Stimulated activated CD4-positive, alpha-beta T cell treated with anti-CD3 and anti-CD28 coated beads, Interleukin-15, amount 100 ng/mL, for 24 hours (primary cell): ENCODE measurements at regions not wholly inside any gene's neighbourhood (a gene's known extent, or its start where the extent isn't known, plus 50 kb on each side); places are given as distances from the start of the nearest gene placed in this dataset.

Source experiments
- DNase-seq: peaks from one replicate; pipeline ENCODE4 v3.0.0-alpha.2; 2020

DNA sequence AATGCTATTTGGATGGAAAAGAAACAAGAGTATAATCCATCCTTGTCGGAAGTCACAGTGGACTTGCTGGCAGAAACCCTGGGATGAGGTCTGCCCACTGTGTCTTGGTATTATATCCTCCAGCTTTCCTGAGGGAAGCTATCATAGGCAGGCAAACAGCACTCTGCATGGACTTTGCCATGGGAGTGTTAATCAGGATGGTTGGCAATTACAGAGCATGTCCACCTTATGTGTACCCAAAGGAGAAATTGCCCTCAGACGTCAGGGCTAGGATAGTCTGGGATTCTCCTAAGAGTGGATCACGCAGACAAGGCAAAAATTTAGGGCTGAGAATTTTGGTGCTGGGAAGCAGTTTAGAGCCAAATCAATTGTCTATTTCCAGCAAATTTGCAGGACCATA, 184.9 kb upstream of the ESRRG start:
- no peak for DNase-seq

DNA sequence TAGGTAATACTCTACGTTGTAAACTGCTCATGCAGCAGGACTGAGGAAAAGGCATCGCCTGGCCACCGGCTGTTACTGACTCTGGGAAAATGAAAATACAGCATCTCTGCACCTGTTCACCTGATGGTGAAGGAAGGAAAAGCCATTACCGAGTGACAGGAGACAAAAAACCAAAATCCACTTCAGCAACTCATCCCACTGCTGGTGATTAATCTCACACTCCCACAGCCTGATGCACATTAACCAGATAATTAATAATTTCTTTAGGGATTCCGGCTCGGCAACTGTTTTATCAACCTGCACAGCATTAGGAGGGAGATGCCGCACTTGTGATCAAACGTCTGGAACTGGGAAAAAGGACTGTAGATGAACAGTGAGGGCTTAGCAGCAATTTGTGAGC, 183.9 kb upstream of the ESRRG start:
- no peak for DNase-seq

DNA sequence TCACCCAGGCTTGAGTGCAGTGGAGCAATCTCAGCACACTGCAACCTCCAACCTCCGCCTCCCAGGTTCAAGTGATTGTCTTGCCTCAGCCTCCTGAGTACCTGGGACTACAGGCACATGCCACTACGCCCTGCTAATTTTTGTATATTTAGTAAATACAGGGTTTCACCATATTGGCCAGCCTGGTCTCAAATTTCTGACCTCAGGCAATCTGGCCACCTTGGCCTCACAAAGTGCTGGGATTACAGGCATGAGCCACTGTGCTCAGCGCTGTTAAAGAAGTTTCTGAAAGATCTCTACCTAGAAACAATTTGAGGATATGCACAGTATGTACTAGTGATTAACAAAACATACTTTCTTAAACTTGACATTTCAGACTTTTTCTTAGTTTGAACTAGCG, 182.6 kb upstream of the ESRRG start:
- no peak for DNase-seq

DNA sequence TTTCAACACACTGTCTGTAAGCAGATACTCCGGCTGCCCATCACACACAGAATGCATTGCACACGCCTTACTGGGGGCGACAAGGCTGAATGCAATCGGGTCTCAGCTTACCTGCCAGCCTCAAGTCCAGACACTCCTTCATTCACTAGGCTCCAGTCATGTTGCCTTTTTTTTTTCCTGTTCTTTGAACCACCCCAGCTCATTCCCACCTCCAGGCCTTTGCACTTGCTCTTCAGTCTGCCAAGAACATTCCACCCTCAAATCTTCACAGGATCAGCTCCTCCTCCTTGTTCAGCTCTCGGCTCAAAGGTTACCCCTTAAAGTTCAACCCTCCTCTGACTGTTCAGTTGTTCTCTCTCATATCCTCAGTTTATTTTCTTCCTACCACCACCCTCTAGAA, 181.9 kb upstream of the ESRRG start:
- DNase-seq, result no peak

DNA sequence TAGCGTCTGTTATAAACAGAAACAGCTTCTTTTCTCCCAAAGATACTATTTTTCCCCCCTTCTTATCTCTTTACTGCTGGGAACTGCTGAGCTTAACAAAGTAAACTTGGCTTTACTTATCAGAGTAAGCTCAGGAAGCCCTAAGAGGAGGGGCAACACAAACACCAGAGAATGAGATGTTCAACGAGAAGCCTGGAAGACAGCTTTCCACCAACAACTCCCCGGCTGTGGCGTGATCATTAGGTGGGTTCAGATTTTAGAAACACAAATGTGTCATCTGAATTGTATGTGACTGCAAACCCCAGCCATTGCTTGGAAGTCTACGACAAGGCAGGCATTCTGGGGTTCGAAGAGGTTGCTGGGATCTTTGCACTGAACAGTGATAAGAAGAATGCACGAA, 181.2 kb upstream of the ESRRG start:
- DNase-seq, result no peak

DNA sequence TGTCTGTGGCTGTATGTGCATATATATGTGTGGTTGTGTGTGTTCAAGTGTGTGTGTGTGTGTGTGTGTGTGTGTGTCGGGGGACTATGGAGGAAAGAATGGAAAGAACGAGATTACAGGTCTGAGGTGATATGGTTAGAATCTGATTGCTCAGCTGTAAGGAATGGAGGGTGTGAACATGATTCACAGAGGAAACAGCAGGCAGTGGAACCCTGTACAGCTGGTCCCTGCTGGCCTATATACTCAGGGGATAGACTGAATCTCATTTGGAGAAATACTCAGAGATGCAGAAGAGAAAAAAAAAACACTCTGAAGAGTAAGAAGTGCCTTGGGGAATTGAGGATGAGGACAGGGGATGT, 180.1 kb upstream of the ESRRG start:
- DNase-seq, result no peak

DNA sequence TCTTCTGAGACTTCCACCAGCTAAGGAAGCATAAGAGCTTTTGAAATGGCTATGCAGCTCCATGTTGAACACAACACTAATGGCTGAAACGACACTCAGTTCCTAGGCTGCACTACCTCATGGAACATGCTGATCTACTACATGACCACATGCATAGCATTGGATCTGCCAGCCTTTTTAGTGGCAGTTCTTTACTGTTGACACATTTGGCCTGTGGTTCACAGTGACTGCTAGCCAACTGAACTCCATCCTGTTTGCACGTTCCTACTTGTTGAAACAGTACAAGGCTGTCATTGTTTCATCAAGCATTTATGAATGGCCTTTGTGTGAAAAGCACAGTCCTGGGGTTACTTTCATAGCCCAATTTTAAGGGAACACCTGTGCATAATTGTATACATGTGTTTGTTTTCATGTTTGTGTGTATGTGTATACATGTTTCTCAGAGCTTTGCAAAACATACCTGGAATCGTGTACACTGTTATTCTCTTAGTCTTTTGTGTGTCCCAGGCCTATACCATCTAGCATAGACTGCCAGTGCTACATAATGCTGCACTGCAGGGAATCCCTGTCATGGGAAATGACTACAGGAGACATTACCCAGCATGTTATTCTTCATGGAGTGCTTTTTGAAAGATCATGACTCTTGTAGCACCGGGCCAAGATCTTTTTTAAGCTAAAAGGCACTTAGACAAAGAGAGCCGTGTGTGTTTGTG, 179.6 kb upstream of the ESRRG start:
- DNase-seq, result no peak

DNA sequence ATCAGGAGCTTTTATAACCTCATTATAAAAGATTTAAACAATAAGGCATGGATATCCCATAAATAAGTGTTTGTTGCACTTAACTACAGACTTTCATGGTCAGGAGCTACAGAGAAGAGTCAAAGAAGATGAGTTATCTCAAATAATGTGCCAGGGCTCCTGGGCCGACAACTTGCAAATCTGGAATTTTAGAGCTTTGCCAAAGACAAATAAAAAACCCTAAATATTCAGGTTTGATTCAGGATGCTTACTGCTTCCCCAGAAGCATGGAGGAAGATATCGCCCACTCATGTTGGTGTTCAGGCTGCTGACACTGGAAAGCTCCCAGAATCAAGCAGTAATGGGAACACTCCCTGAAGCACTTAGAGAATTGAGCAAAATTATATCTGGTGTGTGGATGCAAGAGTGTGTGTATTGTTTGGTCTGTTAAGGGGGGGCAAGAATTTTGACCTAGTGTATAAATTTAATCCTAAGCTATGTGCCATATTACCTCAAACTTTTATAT, 176.9 kb upstream of the ESRRG start:
- no peak for DNase-seq

DNA sequence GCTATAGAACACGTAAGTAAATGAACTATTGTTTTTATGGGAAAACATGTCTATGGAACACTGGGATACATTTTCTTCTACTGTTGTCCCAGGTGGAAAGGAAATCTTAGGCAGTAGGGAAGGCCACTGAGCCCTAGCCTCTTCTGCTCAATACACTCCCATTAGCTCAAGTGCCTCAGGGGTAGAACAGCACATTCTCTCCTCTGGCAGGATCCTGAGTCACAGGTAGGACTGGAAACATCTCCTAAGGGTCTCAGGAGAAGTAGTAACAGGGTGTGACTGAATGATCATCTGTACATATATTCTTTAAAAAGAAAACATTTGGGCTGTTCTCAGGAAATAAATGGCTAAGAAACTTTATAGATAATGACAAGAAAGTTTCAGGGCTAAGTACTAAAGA, 175.6 kb upstream of the ESRRG start:
- DNase-seq, result no peak

DNA sequence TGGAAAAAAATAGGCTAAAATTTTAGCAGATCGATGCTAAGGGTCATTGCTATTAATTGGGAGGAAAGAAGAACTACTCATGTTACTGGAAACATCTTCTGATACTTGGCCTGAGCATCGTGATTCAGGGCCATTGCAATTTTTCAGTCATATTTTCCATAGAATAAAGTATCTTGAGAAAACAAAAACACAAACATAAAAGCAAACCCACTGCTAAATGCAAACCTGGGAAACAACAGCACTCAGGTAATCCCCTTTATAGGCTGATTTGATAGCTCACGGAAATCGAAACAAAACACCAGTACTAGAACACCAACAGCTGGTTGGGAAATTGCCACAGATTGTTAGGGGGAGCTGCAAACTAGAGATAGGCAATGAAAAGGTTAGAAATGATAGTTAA, 172.9 kb upstream of the ESRRG start:
- no peak for DNase-seq

DNA sequence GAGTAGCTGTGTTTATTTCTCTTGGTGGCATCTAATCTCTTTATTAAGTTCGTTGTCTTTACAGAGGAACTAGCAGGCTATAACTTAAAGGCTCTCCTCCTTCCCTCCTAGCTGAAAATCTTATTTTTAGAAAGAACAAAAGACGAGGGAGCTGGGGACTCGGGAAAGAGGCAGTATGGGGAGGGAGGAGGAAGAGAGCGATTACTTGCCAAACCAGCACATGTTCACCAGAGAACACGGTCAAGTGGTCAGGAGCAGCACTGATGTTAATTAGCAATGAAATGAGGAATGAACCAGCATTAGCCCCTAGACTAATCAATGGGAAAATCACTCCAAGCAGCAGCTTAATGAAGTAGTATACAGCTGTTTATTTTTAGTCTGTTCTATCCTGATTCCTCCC, 171.3 kb upstream of the ESRRG start:
- DNase-seq, result no peak

DNA sequence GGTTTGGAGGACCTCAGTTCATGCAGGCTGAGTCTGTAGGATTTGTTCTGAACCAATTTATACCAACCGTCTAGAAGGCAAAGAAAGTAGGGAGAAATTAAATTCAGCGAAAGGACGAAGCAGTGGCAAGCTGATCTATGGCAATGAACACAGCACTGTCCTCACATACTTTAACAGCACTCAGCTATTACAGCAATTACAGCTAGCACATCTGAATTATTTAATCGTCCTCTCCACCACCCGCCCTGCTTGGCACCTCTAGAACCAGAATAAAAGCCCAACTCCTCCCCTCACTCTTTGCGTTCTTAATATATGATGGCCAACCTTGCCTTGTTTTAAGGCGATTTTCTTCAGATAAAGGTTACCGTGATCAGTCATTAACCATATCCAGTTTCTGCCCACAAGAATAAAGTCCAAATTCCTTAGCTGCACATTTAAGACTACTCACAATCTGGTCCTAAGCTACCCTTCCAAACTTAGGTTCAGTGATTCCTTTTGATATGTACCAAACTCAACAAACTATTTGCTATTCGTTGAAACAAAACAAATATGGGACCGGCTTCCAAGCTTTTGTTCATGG, 169.4 kb upstream of the ESRRG start:
- DNase-seq, result no peak

DNA sequence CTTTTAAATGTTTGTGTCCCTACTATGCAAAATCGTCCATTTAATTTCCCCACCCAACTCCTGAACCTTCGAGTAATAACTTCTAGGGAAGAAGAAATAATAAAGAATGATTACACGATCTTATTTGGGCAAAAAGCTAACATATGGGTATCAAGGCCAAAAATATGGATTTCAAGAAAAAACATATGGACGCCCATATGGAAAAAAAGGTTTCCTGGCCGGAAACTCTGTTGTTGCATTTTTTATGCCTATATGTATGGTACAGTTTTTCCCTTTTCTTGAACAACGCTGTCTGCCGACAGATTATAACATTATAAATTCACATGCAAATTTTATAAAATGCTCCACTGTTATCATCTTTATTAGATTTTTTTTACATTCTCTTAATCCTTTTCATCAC, 167.6 kb upstream of the ESRRG start:
- no peak for DNase-seq

DNA sequence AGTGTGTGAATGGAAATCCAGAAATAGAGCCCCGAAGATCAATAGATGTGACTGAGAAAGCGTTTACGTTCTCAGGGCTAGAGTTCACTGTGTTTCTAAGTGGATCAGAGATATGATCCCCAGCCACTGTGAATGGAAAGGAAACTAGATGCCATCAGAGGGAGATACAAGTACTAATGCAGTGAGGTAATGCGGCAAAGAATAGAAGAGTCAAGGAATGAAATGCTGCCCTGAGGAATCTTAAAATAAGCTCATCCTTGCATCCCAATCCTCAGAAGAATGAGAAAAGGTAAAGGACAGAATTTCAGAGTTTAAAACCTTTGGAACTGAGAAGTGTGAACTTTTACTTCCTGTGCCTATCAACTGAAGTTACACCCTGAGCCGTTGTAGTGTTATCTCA, 165.5 kb upstream of the ESRRG start:
- no peak for DNase-seq

DNA sequence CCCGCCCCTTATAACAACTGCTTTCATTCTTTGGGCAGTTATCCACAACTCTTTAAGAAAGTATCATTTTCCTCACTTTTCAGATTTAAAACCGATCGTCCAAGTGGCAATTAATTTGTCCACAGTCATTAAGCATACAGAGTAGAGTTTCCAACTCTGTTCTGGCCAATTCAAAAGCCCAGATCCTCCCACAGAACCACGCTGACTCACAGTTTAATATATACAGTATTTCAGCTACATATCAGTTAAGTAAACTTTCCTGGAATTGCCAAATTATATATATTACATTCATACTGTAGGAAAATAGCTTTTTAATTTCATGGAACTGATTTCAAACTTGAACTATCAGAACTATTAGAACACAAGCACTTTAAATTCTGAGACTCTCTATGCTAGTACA, 163.8 kb upstream of the ESRRG start:
- no peak for DNase-seq

DNA sequence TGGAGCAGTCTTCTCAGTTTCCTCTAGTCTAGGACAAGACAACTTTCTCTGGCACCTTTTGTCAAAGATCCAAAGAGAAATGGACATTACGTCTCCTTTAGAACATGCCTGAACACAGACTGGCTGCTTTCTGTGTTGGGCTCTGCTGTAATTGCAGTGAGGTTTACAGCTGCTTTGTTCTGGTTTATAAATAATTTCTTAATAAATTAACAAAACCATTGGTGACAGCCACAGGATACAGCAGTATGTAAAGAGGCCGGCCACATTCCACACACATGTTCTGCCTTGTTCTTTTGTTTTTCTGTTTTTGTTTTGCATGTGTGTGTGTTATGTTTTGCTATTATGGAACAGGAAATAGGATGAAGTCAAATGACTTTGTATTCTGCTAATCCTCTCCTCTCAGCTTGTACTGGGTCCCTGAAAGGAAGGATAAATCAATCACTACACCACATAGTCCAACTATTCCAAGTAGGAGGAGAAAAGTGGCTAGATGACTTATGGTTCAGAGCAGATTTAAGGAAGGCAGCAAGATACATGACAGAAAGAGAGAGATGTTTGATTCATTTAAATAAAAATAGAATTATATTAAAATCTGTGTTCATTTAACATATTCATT, 161.5 kb upstream of the ESRRG start:
- no peak for DNase-seq

DNA sequence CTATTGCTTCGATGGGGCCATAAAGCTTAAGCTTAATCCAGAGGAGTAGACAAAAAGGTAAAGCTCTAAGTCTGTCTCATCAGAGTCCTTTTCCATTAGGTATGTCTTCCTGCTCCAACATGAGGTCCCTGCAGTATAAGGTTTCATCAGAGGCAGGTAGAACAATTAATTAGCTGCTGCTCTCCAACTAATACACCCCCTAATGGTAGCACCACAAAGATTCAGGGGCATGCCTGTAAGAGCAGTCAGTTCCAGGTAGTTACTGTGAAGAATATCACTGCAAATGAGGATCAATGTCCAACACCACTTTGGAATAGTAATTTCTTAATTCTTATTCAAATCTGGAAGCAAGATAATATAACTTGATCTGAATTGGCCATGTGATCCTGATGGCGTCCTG, 160.3 kb upstream of the ESRRG start:
- no peak for DNase-seq

DNA sequence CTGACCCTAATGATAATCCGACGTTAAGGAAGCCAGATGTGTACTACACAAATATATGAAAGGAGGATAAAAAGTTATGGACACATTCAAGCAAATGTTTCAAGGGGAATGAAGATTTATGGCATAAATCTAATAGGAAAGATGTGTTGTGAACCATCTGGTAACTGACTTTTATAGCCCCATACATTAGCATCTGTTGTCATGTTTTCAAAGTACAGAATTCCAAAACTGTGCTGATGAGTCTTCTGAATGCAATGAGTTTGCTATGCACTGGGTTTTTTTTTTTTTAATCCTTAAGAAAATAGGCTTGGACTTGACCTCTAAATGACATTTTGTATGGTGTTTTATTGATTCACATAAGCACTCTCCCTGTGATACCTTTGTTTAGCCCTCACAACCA, 158.5 kb upstream of the ESRRG start:
- DNase-seq, result no peak

DNA sequence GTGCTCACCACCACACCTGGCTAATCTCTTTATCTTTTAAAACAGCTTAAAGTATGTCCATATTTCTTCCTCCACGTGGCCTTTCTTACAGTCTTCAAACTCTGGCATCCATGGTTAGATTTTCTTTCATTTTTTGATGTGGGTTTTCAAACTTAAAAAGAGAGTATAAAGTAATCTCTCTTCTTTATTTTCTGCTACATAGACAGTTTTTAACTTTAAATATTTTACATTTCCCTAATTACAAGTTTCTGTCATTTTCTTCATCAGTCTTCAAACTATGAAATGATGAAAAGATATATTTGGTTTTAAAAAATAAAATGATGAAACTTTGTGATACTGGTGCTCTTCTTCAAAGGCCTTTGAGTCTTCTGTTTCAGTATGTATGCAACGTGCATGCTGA, 143.5 kb upstream of the ESRRG start:
- DNase-seq, result no peak

DNA sequence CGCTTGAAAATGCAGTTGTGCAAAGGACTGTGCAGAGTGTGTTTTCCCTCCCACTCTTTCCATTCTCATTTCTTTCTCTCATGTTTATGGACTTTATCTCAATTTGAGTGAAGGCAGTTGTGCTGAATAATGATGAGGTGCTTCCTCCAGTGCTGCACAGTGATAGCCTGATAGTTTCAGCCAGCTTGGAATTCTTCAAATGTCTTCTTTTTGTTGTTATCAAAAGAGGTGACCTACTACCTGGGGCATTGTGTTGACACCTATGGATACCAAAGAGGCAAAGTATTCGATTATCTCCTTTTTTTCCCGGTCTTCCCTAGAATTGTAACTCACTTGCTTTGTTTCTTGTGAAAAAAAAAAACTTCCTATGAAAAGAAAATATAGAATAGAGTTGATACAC, 132.6 kb upstream of the ESRRG start:
- no peak for DNase-seq

DNA sequence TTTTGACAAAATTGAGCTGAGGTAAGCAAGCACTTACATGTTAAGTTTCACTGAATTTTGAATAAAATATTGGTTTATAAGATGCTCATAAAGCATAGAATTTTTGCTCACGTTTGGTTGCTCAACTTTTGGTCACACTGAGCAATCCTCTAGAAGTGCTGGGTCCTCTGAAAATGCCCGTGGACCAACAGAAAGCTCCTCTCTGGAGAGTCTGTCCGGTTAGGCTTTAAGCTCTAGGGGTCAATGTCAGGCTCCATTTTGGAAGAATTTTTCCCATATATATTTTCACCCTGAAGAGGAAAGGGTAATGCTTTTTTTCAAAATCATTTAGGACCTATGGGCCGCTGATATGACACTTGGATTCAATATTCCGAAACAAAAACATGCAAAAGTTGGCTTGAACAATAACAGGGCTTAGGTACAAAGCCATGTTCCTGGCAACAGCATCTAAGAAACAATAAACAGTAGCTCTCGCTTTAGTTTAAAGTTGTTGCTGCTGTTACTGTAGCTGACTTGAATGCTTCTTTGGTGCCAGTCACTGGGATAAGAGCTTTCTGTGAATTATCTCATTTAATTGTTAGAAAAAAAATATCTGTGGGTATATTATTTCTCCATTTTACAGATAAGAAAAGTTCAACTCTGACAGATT, 131.7 kb upstream of the ESRRG start:
- no peak for DNase-seq

DNA sequence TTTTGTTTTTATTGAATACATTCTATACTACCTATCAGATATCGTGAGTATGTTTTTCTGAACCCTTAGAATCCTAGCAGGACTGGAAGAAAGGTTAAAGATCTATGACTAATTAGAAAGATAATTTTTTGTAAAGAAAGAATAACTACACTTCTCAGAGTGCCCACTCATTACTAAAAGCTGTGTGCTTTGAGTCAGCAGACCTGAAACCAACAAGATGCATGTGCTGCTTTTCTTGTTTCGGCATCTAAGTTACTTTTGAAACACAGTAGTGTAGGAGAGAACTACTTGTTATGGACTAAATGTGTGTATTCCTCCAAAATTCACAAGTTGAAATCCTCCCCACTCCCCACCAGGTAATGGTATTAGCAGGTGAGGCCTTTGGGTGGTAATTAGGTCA, 127.8 kb upstream of the ESRRG start:
- DNase-seq, result no peak

DNA sequence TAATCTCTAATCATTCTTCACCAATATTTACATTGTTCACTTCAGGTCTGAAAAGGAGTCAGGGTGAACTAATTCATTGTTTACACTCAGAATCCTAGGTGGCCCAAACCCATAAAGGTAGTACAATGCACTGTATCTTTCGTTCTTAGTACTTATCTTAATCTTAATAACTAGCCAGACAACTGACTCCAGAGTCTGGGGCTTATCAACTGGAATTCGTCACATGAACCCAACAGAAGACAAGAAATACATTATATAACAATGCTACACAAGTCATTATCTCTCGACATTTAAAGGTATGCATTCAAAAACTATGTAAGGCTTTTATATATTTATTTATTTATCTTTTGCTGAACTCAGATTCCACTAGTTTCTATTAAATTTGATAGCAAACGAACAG, 125.9 kb upstream of the ESRRG start:
- DNase-seq, result no peak

DNA sequence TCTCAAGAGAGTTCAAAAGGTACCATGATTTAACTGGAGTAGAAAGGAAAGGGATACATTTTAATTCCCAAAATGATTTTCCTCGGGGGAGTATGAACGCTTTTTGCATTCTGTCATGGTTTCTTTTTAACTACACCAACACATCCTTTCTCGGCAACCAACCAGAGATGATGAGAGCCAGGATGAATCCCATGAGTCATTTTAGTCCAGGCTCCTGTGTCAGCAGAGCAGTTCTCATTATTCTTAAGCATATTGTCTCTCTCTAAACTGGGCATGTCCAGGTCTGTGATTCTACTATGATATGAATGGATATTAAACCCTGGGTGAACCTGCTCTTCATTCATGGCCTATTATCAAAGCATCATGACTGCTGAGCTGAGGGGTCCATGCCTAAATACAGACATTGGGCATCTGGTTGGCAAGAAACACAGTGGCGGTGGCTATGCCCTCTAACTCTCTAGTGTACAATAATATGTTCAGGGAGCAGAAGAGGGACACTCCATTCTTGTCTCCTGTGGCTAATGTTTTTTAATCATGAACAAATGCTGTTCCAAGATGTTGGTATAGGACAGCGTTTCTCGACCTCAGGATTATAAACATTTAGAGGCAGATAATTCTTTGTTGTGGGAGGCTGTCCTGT, 124.3 kb upstream of the ESRRG start:
- no peak for DNase-seq
